GM23338 (cell line): ENCODE measurements at regions not wholly inside any gene's neighbourhood (a gene's known extent, or its start where the extent isn't known, plus 50 kb on each side); places are given as distances from the start of the nearest gene placed in this dataset.

Experiments used
- JUNB ChIP-seq: IDR thresholded peaks from one replicate; pipeline ENCODE4 v1.6.1; 2016; ENCODE audit warnings: antibody characterized with exemption; ENCODE audit not compliant: unreplicated experiment
- NANOG ChIP-seq: IDR thresholded peaks from 2 replicates; pipeline ENCODE4 v1.6.1; 2016; ENCODE audit warnings: antibody characterized with exemption, borderline replicate concordance
- TF ChIP-seq, protein P1 (sequence below), 2 experiments: fragments of 200-600 bp in 1 of 2; sonication (generic) in 1 of 2; conservative IDR thresholded peaks; 2 replicates each; pipeline versions ENCODE4 v1.5.1 to v1.6.1; 2016 to 2017; ENCODE audit warnings: antibody characterized with exemption in 2 of 2, low read depth in 2 of 2, mild to moderate bottlenecking in 2 of 2, moderate library complexity in 1 of 2
- TF ChIP-seq, protein P2 (sequence below): IDR thresholded peaks from 2 replicates; pipeline ENCODE4 v1.6.1; 2016; ENCODE audit warnings: antibody characterized with exemption

DNA sequence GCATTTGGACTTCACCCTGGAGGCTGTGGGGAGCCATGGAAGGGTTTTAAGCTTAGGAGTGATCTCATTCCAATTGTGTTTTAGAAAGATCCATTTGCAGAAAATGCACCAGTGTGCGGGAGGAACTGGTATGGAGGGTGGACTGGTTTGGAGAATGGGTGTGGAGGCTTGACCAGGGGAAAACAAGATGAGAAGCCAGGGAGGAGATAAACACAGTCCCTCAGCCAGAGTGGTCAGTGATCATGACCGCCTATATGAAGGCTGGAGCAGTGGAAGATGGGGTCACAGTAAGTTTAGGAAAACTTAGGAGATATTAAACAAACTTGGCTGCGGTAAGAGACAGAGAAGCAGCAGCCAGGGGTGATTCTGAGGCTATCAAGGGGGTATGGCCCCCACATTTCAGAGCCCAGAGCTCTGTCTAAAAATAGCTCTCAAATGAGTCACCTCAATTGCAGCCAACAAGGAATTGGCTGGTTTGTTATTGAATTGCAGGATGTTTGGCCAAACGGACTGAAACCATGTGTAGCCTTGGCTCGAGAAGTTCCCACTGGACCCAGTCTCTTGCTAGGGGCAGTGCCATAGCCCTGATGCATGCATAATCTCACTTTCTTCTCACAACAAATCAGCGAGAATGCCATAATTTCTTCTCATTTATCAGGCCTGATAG, 159.9 kb upstream of the TOP1 start:
- TF ChIP-seq, protein P1, sequence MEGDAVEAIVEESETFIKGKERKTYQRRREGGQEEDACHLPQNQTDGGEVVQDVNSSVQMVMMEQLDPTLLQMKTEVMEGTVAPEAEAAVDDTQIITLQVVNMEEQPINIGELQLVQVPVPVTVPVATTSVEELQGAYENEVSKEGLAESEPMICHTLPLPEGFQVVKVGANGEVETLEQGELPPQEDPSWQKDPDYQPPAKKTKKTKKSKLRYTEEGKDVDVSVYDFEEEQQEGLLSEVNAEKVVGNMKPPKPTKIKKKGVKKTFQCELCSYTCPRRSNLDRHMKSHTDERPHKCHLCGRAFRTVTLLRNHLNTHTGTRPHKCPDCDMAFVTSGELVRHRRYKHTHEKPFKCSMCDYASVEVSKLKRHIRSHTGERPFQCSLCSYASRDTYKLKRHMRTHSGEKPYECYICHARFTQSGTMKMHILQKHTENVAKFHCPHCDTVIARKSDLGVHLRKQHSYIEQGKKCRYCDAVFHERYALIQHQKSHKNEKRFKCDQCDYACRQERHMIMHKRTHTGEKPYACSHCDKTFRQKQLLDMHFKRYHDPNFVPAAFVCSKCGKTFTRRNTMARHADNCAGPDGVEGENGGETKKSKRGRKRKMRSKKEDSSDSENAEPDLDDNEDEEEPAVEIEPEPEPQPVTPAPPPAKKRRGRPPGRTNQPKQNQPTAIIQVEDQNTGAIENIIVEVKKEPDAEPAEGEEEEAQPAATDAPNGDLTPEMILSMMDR (conservative IDR thresholded peaks at IDR 0.05; ENCODE audit: low read depth in 2 of 2), result no peak
- TF ChIP-seq, protein P2, sequence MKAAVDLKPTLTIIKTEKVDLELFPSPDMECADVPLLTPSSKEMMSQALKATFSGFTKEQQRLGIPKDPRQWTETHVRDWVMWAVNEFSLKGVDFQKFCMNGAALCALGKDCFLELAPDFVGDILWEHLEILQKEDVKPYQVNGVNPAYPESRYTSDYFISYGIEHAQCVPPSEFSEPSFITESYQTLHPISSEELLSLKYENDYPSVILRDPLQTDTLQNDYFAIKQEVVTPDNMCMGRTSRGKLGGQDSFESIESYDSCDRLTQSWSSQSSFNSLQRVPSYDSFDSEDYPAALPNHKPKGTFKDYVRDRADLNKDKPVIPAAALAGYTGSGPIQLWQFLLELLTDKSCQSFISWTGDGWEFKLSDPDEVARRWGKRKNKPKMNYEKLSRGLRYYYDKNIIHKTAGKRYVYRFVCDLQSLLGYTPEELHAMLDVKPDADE, result no peak
- TF ChIP-seq JUNB, result no peak
- no peak for TF ChIP-seq NANOG
